Keratinocyte (primary cell): ENCODE measurements at regions not wholly inside any gene's neighbourhood (a gene's known extent, or its start where the extent isn't known, plus 50 kb on each side); places are given as distances from the start of the nearest gene placed in this dataset.

ENCODE experiments used
- DNase-seq: peaks from one replicate; pipeline ENCODE4 v3.0.0-alpha.2; 2011; ENCODE audit warnings: low read depth, missing footprints, low spot score
- FAIRE-seq: peaks from 2 replicates; lab custom pipeline; 2011; peaks lifted over from hg19 to GRCh38; lab: Jason Lieb, UNC
- H2AFZ ChIP-seq: 2 replicates; pipeline ENCODE4 v1.6.0; 2012; ENCODE audit warnings: low read length, control low read depth, inconsistent platforms; ENCODE audit not compliant: control insufficient read depth
- H3K27ac ChIP-seq: 2 replicates; pipeline ENCODE4 v1.5.1; 2011; ENCODE audit warnings: low read length; ENCODE audit not compliant: control insufficient read depth, insufficient read depth
- H3K27me3 ChIP-seq: 3 replicates; pipeline ENCODE4 v1.6.0; 2011; ENCODE audit warnings: low read length; ENCODE audit not compliant: control insufficient read depth, insufficient read depth; ENCODE audit errors: extremely low read depth
- H3K36me3 ChIP-seq, 2 experiments: 2 replicates in 1 of 2; 3 replicates in 1 of 2; pipeline ENCODE4 v1.5.1; 2011; ENCODE audit warnings: low read length in 2 of 2, mild to moderate bottlenecking in 1 of 2; ENCODE audit not compliant: control insufficient read depth in 2 of 2, insufficient read depth in 2 of 2; ENCODE audit errors: extremely low read depth in 1 of 2
- H3K4me1 ChIP-seq: 3 replicates; pipeline ENCODE4 v1.5.1; 2011; ENCODE audit warnings: low read length; ENCODE audit not compliant: control insufficient read depth, insufficient read depth; ENCODE audit errors: extremely low read depth
- H3K4me2 ChIP-seq: 3 replicates; pipeline ENCODE4 v1.6.0; 2011; ENCODE audit warnings: low read depth, low read length; ENCODE audit not compliant: control insufficient read depth, insufficient read depth; ENCODE audit errors: extremely low read depth
- H3K4me3 ChIP-seq, 3 experiments: fragments of 200-600 bp in 1 of 3; sonication (generic) in 1 of 3; 2 replicates in 2 of 3; 3 replicates in 1 of 3; pipeline ENCODE4 v1.5.1; 2011 to 2016; ENCODE audit warnings: low read length in 3 of 3, mild to moderate bottlenecking in 3 of 3, control low read depth in 2 of 3, inconsistent platforms in 1 of 3, low read depth in 1 of 3, mixed read lengths in 1 of 3, mixed run types in 1 of 3, moderate library complexity in 1 of 3; ENCODE audit not compliant: control insufficient read depth in 2 of 3, insufficient read depth in 2 of 3; ENCODE audit errors: extremely low read depth in 1 of 3
- H3K79me2 ChIP-seq: 2 replicates; pipeline ENCODE4 v1.6.0; 2012; ENCODE audit warnings: low read length; ENCODE audit not compliant: control insufficient read depth, insufficient read depth
- H3K9ac ChIP-seq: 3 replicates; pipeline ENCODE4 v1.6.0; 2011; ENCODE audit warnings: low read length; ENCODE audit not compliant: control insufficient read depth, insufficient read depth; ENCODE audit errors: extremely low read depth
- H3K9me1 ChIP-seq: 3 replicates; pipeline ENCODE4 v1.6.0; 2011; ENCODE audit warnings: low read length; ENCODE audit not compliant: control insufficient read depth, insufficient read depth; ENCODE audit errors: extremely low read depth
- H3K9me3 ChIP-seq: 2 replicates; pipeline ENCODE4 v1.5.1; 2012; ENCODE audit warnings: low read depth, low read length; ENCODE audit not compliant: control insufficient read depth
- H4K20me1 ChIP-seq: 3 replicates; pipeline ENCODE4 v1.6.0; 2011; ENCODE audit warnings: low read length; ENCODE audit not compliant: control insufficient read depth, insufficient read depth; ENCODE audit errors: extremely low read depth
- CTCF ChIP-seq, 3 experiments: IDR thresholded peaks in 1 of 3; conservative IDR thresholded peaks in 1 of 3; optimal IDR thresholded peaks in 1 of 3; 2 replicates in 2 of 3; 3 replicates in 1 of 3; pipeline versions ENCODE3 to v1.5.1; 2011; ENCODE audit warnings: low read length in 3 of 3, mild to moderate bottlenecking in 3 of 3, moderate library complexity in 2 of 3, control low read depth in 1 of 3, inconsistent platforms in 1 of 3; ENCODE audit not compliant: insufficient read depth in 2 of 3; ENCODE audit errors: extremely low read depth in 1 of 3
- EZH2 ChIP-seq: IDR thresholded peaks from one replicate; pipeline ENCODE4 v1.6.1; 2012; ENCODE audit warnings: inconsistent platforms, mild to moderate bottlenecking, low read length, moderate library complexity
- dilution Hi-C: fragments of 300-500 bp; cut with MboI; formaldehyde crosslinking; loops from one replicate; pipeline ENCODE4 v1.7.0; 2020; ENCODE audit warnings: low sequenced_read_pairs; ENCODE audit not compliant: extremely low pct_ligation_motif_present

GRCh38 chr20:39188266-39188765, 226.2 kb downstream of the DHX35 start:
- DNase-seq (no peak), FAIRE-seq (no peak)
- TF ChIP-seq EZH2, result no peak
- no peak for TF ChIP-seq CTCF (optimal IDR thresholded peaks at IDR 0.05 in 1 of 3, IDR thresholded peaks at IDR 0.05 in 1 of 3, conservative IDR thresholded peaks at IDR 0.05 in 1 of 3; ENCODE audit: extremely low read depth in 1 of 3, insufficient read depth in 2 of 3, low read length in 3 of 3)
- H3K9me1 ChIP-seq, result no peaks in the 10 kb centered on the region
- H3K4me2 ChIP-seq, result no peak overlapping the region
- peaks cover 6% of the 10 kb centered on the region for H3K4me1 ChIP-seq
- H3K9me3 ChIP-seq, result no peaks in the 10 kb centered on the region
- no peaks in the 10 kb centered on the region for H4K20me1 ChIP-seq
- H3K36me3 ChIP-seq, result no peaks in the 10 kb centered on the region
- H3K27me3 ChIP-seq, result no peaks in the 10 kb centered on the region
- no peak overlapping the region for H3K9ac ChIP-seq
- H2AFZ ChIP-seq, result no peak overlapping the region
- H3K79me2 ChIP-seq, result no peaks in the 10 kb centered on the region
- H3K27ac ChIP-seq, result no peak overlapping the region
- H3K4me3 ChIP-seq, result no peak overlapping the region
- dilution Hi-C loops, result no loop called here

GRCh38 chr20:39181490-39181889, 219.3 kb downstream of the DHX35 start:
- no peak for DNase-seq
- Histone ChIP-seq H3K27ac (no peak overlapping the region), H2AFZ (no peak overlapping the region)

More at GRCh38 chr20:39181490-39181889, 219.3 kb downstream of the DHX35 start:
- H3K79me2 ChIP-seq, result no peaks in the 10 kb centered on the region
- no peaks in the 10 kb centered on the region for H3K36me3 ChIP-seq
- no peak for FAIRE-seq
- no peak overlapping the region for H3K4me3 ChIP-seq
- H4K20me1 ChIP-seq, result no peaks in the 10 kb centered on the region
- H3K9me3 ChIP-seq, result no peaks in the 10 kb centered on the region
- no peaks in the 10 kb centered on the region for H3K9me1 ChIP-seq
- no peaks in the 10 kb centered on the region for H3K27me3 ChIP-seq
- no peak overlapping the region for H3K4me2 ChIP-seq
- dilution Hi-C loops, result no loop called here
- H3K9ac ChIP-seq, result no peak overlapping the region
- no peaks in the 10 kb centered on the region for H3K4me1 ChIP-seq
- TF ChIP-seq CTCF (optimal IDR thresholded peaks at IDR 0.05 in 1 of 3, IDR thresholded peaks at IDR 0.05 in 1 of 3, conservative IDR thresholded peaks at IDR 0.05 in 1 of 3; ENCODE audit: extremely low read depth in 1 of 3, insufficient read depth in 2 of 3, low read length in 3 of 3), result no peak
- TF ChIP-seq EZH2, result no peak
